ENCODE measurements at regions not wholly inside any gene's neighbourhood (a gene's known extent, or its start where the extent isn't known, plus 50 kb on each side); places are given as distances from the start of the nearest gene placed in this dataset.

DNA sequence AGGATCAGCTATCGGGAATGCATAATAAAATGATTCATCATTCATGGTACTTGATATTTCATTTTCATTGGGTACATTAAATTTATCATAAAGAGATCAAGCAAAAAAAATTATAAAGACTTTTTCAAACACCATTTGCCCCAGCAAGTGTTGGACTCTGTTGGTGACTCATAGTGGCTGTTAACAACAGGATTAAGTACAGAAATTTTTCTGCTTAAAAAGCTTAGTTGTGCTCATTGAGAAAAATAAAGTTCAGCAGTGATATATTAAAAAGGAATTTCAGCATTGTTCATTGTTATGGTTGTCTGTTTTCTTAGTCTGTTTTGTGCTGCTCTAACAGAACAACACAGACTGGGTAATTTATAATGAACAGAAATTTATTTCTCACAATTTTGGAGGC, 86.2 kb upstream of the PCDH10 start:
- intact Hi-C loops (cut with DNase I), result no loop called here
- DNase-seq, result no peak

- intact Hi-C loops (cut with DNase I), result no loop called here
Measured at GRCh38 chr4:133068083-133068482, 81.0 kb upstream of the PCDH10 start.

DNA sequence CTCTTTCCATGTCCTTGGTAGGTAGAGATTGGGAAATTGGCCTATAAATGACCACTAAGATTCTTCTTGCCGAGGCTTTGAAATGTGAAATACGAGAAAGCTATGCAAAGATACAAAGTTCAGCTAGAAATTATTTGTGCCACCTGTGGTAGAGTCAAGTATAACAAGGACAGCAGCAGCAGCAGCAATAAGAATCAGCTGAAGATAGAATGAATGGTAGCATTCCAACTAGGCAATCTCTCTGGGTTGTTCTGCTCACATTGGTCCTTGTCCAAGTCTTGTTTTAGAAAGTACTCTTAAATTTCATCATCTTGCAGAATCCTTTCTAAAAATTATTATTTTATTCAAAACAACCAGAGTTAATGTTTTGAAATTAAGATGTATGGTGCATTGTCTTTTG, 67.8 kb upstream of the PCDH10 start:
- DNase-seq, result no peak
- intact Hi-C loops (cut with DNase I), result no loop called here

More at GRCh38 chr4:133068083-133068482, 81.0 kb upstream of the PCDH10 start:
- DNase-seq, result no peak

GRCh38 chr4:133084421-133084820, 64.7 kb upstream of the PCDH10 start:
- DNase-seq, result no peak

DNA sequence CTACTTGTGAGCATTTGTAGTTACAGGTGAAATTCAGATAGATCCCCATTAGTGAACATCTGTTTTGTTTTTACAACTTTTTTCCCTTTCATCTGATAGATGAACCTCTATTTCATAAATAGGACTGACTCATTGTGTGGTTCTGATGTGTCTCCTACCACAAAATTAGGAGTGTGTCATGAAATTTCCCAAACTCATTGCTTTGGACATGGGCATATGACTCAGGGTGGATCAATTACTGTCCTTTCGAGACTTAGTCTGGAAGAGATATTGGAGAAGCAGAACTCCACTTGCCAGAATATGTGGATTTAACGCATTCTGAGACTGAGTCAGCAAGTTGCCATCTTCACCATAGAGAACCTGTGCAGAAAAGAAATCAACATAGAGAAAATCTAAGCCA, 53.5 kb upstream of the PCDH10 start:
- DNase-seq, result no peak
- intact Hi-C loops (cut with DNase I), result no loop called here

More at GRCh38 chr4:133084421-133084820, 64.7 kb upstream of the PCDH10 start:
- intact Hi-C loops (cut with DNase I), result no loop called here

DNA sequence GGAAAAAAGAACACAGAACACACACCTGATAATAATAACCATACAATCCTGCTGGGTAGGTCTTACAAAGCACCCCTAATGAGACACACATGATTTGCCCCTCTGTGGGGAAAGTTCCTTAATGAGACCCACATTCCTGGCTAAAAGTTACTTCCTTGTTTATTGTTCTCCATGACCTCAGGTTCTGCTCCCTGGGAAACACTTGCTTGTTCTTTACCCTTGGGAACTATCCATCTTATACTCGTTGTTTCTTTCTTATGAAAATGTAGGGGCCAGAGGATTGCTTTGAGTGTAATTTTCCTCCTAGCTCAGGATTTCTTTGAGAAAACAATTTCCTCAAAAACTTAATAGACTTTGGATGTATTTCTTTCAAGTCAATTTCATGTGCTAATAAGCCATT, 52.1 kb upstream of the PCDH10 start:
- intact Hi-C loops (cut with DNase I), result no loop called here
- DNase-seq, result no peak
